Mesenchymal stem cell (in vitro differentiated cells and primary cell): ENCODE measurements at regions not wholly inside any gene's neighbourhood (a gene's known extent, or its start where the extent isn't known, plus 50 kb on each side); places are given as distances from the start of the nearest gene placed in this dataset.
A peak's percentile ranks its signal among the peaks of the same experiment; 100 is the strongest.

Experiments
- DNase-seq: peaks from one replicate; pipeline ENCODE4 v3.0.0-alpha.2; 2013
- H2AFZ ChIP-seq: one replicate; pipeline ENCODE4 v1.6.1; 2013; ENCODE audit warnings: low read depth, mild to moderate bottlenecking, control low read depth, inconsistent platforms, low read length, moderate library complexity
- H2AK5ac ChIP-seq: 2 replicates; pipeline ENCODE4 v1.6.1; 2013; ENCODE audit warnings: low read length, moderate library complexity, mild to moderate bottlenecking, inconsistent platforms; ENCODE audit not compliant: severe bottlenecking
- H2BK120ac ChIP-seq: one replicate; pipeline ENCODE4 v1.6.1; 2013; ENCODE audit warnings: low read depth, mild to moderate bottlenecking, inconsistent platforms, low read length, moderate library complexity
- H2BK12ac ChIP-seq, 2 experiments: one replicate each; pipeline ENCODE4 v1.6.1; 2013; ENCODE audit warnings: inconsistent platforms in 2 of 2, low read length in 2 of 2, mild to moderate bottlenecking in 2 of 2, moderate library complexity in 2 of 2, control low read depth in 1 of 2
- H2BK15ac ChIP-seq: one replicate; pipeline ENCODE4 v1.6.1; 2013; ENCODE audit warnings: mild to moderate bottlenecking, low read depth, inconsistent platforms; ENCODE audit not compliant: poor library complexity, severe bottlenecking
- H2BK5ac ChIP-seq: 2 replicates; pipeline ENCODE4 v1.6.1; 2013; ENCODE audit warnings: low read depth, mild to moderate bottlenecking, low read length, control low read depth, inconsistent platforms; ENCODE audit not compliant: poor library complexity, severe bottlenecking
- H3K14ac ChIP-seq, 2 experiments: one replicate each; pipeline ENCODE4 v1.6.1; 2013; ENCODE audit warnings: inconsistent platforms in 2 of 2, low read length in 2 of 2, control low read depth in 1 of 2, mild to moderate bottlenecking in 1 of 2, moderate library complexity in 1 of 2
- H3K18ac ChIP-seq, 2 experiments: one replicate each; pipeline ENCODE4 v1.6.1; 2013; ENCODE audit warnings: inconsistent platforms in 2 of 2, low read length in 2 of 2, control low read depth in 1 of 2, low read depth in 1 of 2, mild to moderate bottlenecking in 1 of 2
- H3K23ac ChIP-seq, 2 experiments: one replicate each; pipeline ENCODE4 v1.6.1; 2013; ENCODE audit warnings: inconsistent platforms in 2 of 2, low read length in 2 of 2, mild to moderate bottlenecking in 2 of 2, moderate library complexity in 2 of 2, control low read depth in 1 of 2
- H3K27ac ChIP-seq: 2 replicates; pipeline ENCODE4 v1.5.1; 2013; ENCODE audit warnings: mild to moderate bottlenecking, moderate library complexity, low read length, control low read depth, inconsistent platforms; ENCODE audit not compliant: poor library complexity, severe bottlenecking
- H3K27me3 ChIP-seq, 2 experiments: 2 replicates each; pipeline versions ENCODE4 v1.6.1 to v1.7.0; 2013; ENCODE audit warnings: low read length in 2 of 2, mild to moderate bottlenecking in 2 of 2, moderate library complexity in 2 of 2, control low read depth in 1 of 2, inconsistent platforms in 1 of 2; ENCODE audit not compliant: control insufficient read depth in 1 of 2, insufficient read depth in 1 of 2
- H3K36me3 ChIP-seq, 2 experiments: 2 replicates each; pipeline versions ENCODE4 v1.6.1 to v1.7.0; 2013; ENCODE audit warnings: low read length in 2 of 2, control low read depth in 1 of 2, inconsistent platforms in 1 of 2, low read depth in 1 of 2, mild to moderate bottlenecking in 1 of 2; ENCODE audit not compliant: insufficient read depth in 2 of 2, control insufficient read depth in 1 of 2
- H3K4ac ChIP-seq, 2 experiments: one replicate each; pipeline ENCODE4 v1.6.1; 2013; ENCODE audit warnings: inconsistent platforms in 2 of 2, low read length in 2 of 2, mild to moderate bottlenecking in 2 of 2, moderate library complexity in 2 of 2, control low read depth in 1 of 2, low read depth in 1 of 2
- H3K4me1 ChIP-seq: 2 replicates; pipeline ENCODE4 v1.6.1; 2013; ENCODE audit warnings: low read depth, low read length, control low read depth; ENCODE audit not compliant: control insufficient read depth, insufficient read depth
- H3K4me2 ChIP-seq: 2 replicates; pipeline ENCODE4 v1.6.1; 2013; ENCODE audit warnings: low read length, mild to moderate bottlenecking, inconsistent platforms; ENCODE audit not compliant: poor library complexity, severe bottlenecking
- H3K4me3 ChIP-seq, 2 experiments: 2 replicates each; pipeline versions ENCODE4 v1.5.1 to v1.7.0; 2013; ENCODE audit warnings: low read length in 2 of 2, mild to moderate bottlenecking in 2 of 2, control low read depth in 1 of 2, low read depth in 1 of 2; ENCODE audit not compliant: insufficient read depth in 1 of 2
- H3K79me1 ChIP-seq: replicated peaks from 2 replicates; pipeline ENCODE4 v1.6.1; 2013; ENCODE audit warnings: mild to moderate bottlenecking, control low read depth, low read length, inconsistent platforms; ENCODE audit not compliant: poor library complexity, severe bottlenecking
- H3K9ac ChIP-seq: 2 replicates; pipeline ENCODE4 v1.7.0; 2013; ENCODE audit warnings: mild to moderate bottlenecking, low read length, moderate library complexity
- H3K9me3 ChIP-seq: 2 replicates; pipeline ENCODE4 v1.7.0; 2013; ENCODE audit warnings: mild to moderate bottlenecking, low read length; ENCODE audit not compliant: control insufficient read depth
- H4K8ac ChIP-seq: one replicate; pipeline ENCODE4 v1.6.1; 2013; ENCODE audit warnings: inconsistent platforms, mild to moderate bottlenecking, low read length, moderate library complexity
- H4K91ac ChIP-seq: one replicate; pipeline ENCODE4 v1.6.1; 2013; ENCODE audit warnings: mild to moderate bottlenecking, low read length, inconsistent platforms
- WGBS: methylation state at CpG from one replicate; pipeline ENCODE4 v1.1.7; 2013; ENCODE audit warnings: mixed read lengths; 5-methylcytosine and 5-hydroxymethylcytosine counted together

- no peaks in the 10 kb centered on the region for H3K79me1 ChIP-seq
- no peak overlapping the region for H3K14ac ChIP-seq
- no peak overlapping the region for H2AK5ac ChIP-seq
- no peak overlapping the region for H2BK120ac ChIP-seq
- no peak overlapping the region for H2AFZ ChIP-seq
- no peak overlapping the region for H3K4me3 ChIP-seq
- WGBS = 67% methylated on average over 3 of the region's 3 CpGs
- H4K91ac ChIP-seq = no peak overlapping the region
- no peak overlapping the region for H3K18ac ChIP-seq
- H4K8ac ChIP-seq = no peak overlapping the region
- no peak overlapping the region for H3K23ac ChIP-seq
- no peaks in the 10 kb centered on the region for H3K9me3 ChIP-seq
- H3K36me3 ChIP-seq = no peaks in the 10 kb centered on the region
- no peak overlapping the region for H3K9ac ChIP-seq
- peaks cover 2% of the 10 kb centered on the region for H3K4me1 ChIP-seq
- H3K4ac ChIP-seq = no peak overlapping the region
- H3K27me3 ChIP-seq = no peaks in the 10 kb centered on the region
- no peak overlapping the region for H2BK15ac ChIP-seq
- peak; percentile 39 for DNase-seq
- no peak overlapping the region for H2BK12ac ChIP-seq
- no peak overlapping the region for H2BK5ac ChIP-seq
- H3K27ac ChIP-seq = no peak overlapping the region
- H3K4me2 ChIP-seq = no peak overlapping the region
Measured at GRCh38 chr13:47188802-47189201, 291.9 kb upstream of the HTR2A start.

GRCh38 chr13:47186471-47186870 is 289.6 kb upstream of the HTR2A start:
- no peak overlapping the region for H3K9ac ChIP-seq
- no peaks in the 10 kb centered on the region for H3K9me3 ChIP-seq
- no peaks in the 10 kb centered on the region for H3K79me1 ChIP-seq
- H2AFZ ChIP-seq = no peak overlapping the region
- H3K4me3 ChIP-seq = no peak overlapping the region
- H4K91ac ChIP-seq = no peak overlapping the region
- H3K4me2 ChIP-seq = no peak overlapping the region
- H3K27ac ChIP-seq = no peak overlapping the region
- H3K36me3 ChIP-seq = no peaks in the 10 kb centered on the region
- H2AK5ac ChIP-seq = no peak overlapping the region
- no CpG with 5 or more reads among the region's 2 CpGs for WGBS
- no peak overlapping the region for H3K23ac ChIP-seq
- no peak overlapping the region for H2BK15ac ChIP-seq
- no peak for DNase-seq
- no peak overlapping the region for H2BK12ac ChIP-seq
- H3K27me3 ChIP-seq = no peaks in the 10 kb centered on the region
- H4K8ac ChIP-seq = no peak overlapping the region
- H3K18ac ChIP-seq = no peak overlapping the region
- H2BK5ac ChIP-seq = no peak overlapping the region
- no peak overlapping the region for H3K14ac ChIP-seq
- peaks cover 2% of the 10 kb centered on the region for H3K4me1 ChIP-seq
- H2BK120ac ChIP-seq = no peak overlapping the region
- H3K4ac ChIP-seq = no peak overlapping the region

- Histone ChIP-seq H2AK5ac (no peak overlapping the region), H3K27ac (no peak overlapping the region), H3K27me3 (no peaks in the 10 kb centered on the region), H3K36me3 (no peaks in the 10 kb centered on the region), H3K4ac (no peak overlapping the region), H3K23ac (no peak overlapping the region), H3K79me1 (no peaks in the 10 kb centered on the region), H3K9me3 (no peaks in the 10 kb centered on the region), H3K4me2 (no peak overlapping the region), H3K18ac (no peak overlapping the region), H2BK120ac (no peak overlapping the region), H4K8ac (no peak overlapping the region), H2AFZ (no peak overlapping the region), H2BK12ac (no peak overlapping the region), H4K91ac (no peak overlapping the region), H3K9ac (no peak overlapping the region), H2BK5ac (no peak overlapping the region), H2BK15ac (no peak overlapping the region), H3K14ac (no peak overlapping the region), H3K4me3 (no peak overlapping the region), H3K4me1 (no peaks in the 10 kb centered on the region)
- DNase-seq = no peak
Measured at GRCh38 chr13:47184321-47184720, 287.5 kb upstream of the HTR2A start.

GRCh38 chr13:47179321-47179720 is 282.5 kb upstream of the HTR2A start:
- Histone ChIP-seq H3K79me1 (no peaks in the 10 kb centered on the region), H3K9me3 (no peaks in the 10 kb centered on the region), H2AK5ac (no peak overlapping the region), H2BK120ac (no peak overlapping the region), H3K4me3 (no peak overlapping the region), H3K4ac (no peak overlapping the region), H2AFZ (no peak overlapping the region), H3K23ac (no peak overlapping the region), H3K18ac (no peak overlapping the region), H2BK15ac (no peak overlapping the region), H2BK12ac (peak overlapping the region in 1 of 2 experiments; percentile 6), H3K9ac (no peak overlapping the region), H2BK5ac (no peak overlapping the region), H3K36me3 (no peaks in the 10 kb centered on the region), H3K27me3 (no peaks in the 10 kb centered on the region), H3K27ac (no peak overlapping the region), H4K8ac (no peak overlapping the region), H4K91ac (no peak overlapping the region), H3K4me2 (no peak overlapping the region), H3K4me1 (no peaks in the 10 kb centered on the region), H3K14ac (no peak overlapping the region)
- 95% methylated on average over 3 of the region's 3 CpGs for WGBS
- no peak for DNase-seq
